ENCODE measurements at regions not wholly inside any gene's neighbourhood (a gene's known extent, or its start where the extent isn't known, plus 50 kb on each side); places are given as distances from the start of the nearest gene placed in this dataset.

GRCh38 chr20:22005535-22005934 lies 300.1 kb downstream of the PAX1 start:
- Histone ChIP-seq H3K27ac (replicated peaks) (no peak overlapping the region), H3K27me3 (ENCODE audit: low read depth) (no peaks in the 10 kb centered on the region), H3K4me1 (no peaks in the 10 kb centered on the region), H3K9me3 (replicated peaks) (peaks cover 4% of the 10 kb centered on the region), H3K4me3 (no peak overlapping the region), H3K36me3 (no peaks in the 10 kb centered on the region)
- intact Hi-C loops (cut with micrococcal nuclease): no loop called here
- no peak for TF ChIP-seq CTCF (IDR thresholded peaks at IDR 0.05; ENCODE audit: borderline replicate concordance)
- DNase-seq: no peak

GRCh38 chr20:22004946-22005345 lies 299.5 kb downstream of the PAX1 start:
- intact Hi-C loops (cut with micrococcal nuclease): no loop called here
- H3K27ac ChIP-seq (replicated peaks): no peak overlapping the region
- H3K4me1 ChIP-seq: no peaks in the 10 kb centered on the region
- H3K36me3 ChIP-seq: no peaks in the 10 kb centered on the region
- TF ChIP-seq CTCF (IDR thresholded peaks at IDR 0.05; ENCODE audit: borderline replicate concordance): no peak
- H3K27me3 ChIP-seq (ENCODE audit: low read depth): no peaks in the 10 kb centered on the region
- no peak for DNase-seq
- H3K4me3 ChIP-seq: no peak overlapping the region
- H3K9me3 ChIP-seq (replicated peaks): peaks cover 4% of the 10 kb centered on the region

GRCh38 chr20:22003680-22004079 lies 298.2 kb downstream of the PAX1 start:
- H3K27me3 ChIP-seq (ENCODE audit: low read depth): no peaks in the 10 kb centered on the region
- TF ChIP-seq CTCF (IDR thresholded peaks at IDR 0.05; ENCODE audit: borderline replicate concordance): no peak
- H3K4me1 ChIP-seq: no peaks in the 10 kb centered on the region
- H3K9me3 ChIP-seq (replicated peaks): no peaks in the 10 kb centered on the region
- intact Hi-C loops (cut with micrococcal nuclease): no loop called here
- H3K27ac ChIP-seq (replicated peaks): no peak overlapping the region
- H3K36me3 ChIP-seq: no peaks in the 10 kb centered on the region
- H3K4me3 ChIP-seq: no peak overlapping the region
- DNase-seq: no peak

GRCh38 chr20:22001886-22002285 lies 296.4 kb downstream of the PAX1 start:
- H3K4me1 ChIP-seq: no peaks in the 10 kb centered on the region
- no peak for TF ChIP-seq CTCF (IDR thresholded peaks at IDR 0.05; ENCODE audit: borderline replicate concordance)
- H3K36me3 ChIP-seq: no peaks in the 10 kb centered on the region
- intact Hi-C loops (cut with micrococcal nuclease): no loop called here
- no peaks in the 10 kb centered on the region for H3K27me3 ChIP-seq (ENCODE audit: low read depth)
- no peak overlapping the region for H3K27ac ChIP-seq (replicated peaks)
- no peak for DNase-seq
- H3K4me3 ChIP-seq: no peak overlapping the region
- H3K9me3 ChIP-seq (replicated peaks): no peaks in the 10 kb centered on the region

- no peak for TF ChIP-seq CTCF (IDR thresholded peaks at IDR 0.05; ENCODE audit: borderline replicate concordance)
- Histone ChIP-seq H3K4me3 (no peak overlapping the region), H3K36me3 (no peaks in the 10 kb centered on the region), H3K27ac (replicated peaks) (no peak overlapping the region), H3K9me3 (replicated peaks) (no peaks in the 10 kb centered on the region), H3K4me1 (no peaks in the 10 kb centered on the region), H3K27me3 (ENCODE audit: low read depth) (no peaks in the 10 kb centered on the region)
- DNase-seq: no peak
- intact Hi-C loops (cut with micrococcal nuclease): no loop called here
Measured at GRCh38 chr20:21995461-21995860, 290.0 kb downstream of the PAX1 start.

GRCh38 chr20:21994203-21994602 lies 288.7 kb downstream of the PAX1 start:
- intact Hi-C loops (cut with micrococcal nuclease): no loop called here
- Histone ChIP-seq H3K4me1 (no peaks in the 10 kb centered on the region), H3K9me3 (replicated peaks) (no peaks in the 10 kb centered on the region), H3K27ac (replicated peaks) (no peak overlapping the region), H3K27me3 (ENCODE audit: low read depth) (no peaks in the 10 kb centered on the region), H3K4me3 (no peak overlapping the region), H3K36me3 (no peaks in the 10 kb centered on the region)
- TF ChIP-seq CTCF (IDR thresholded peaks at IDR 0.05; ENCODE audit: borderline replicate concordance): no peak
- no peak for DNase-seq
